Endothelial cell of umbilical vein (primary cell): ENCODE measurements at regions not wholly inside any gene's neighbourhood (a gene's known extent, or its start where the extent isn't known, plus 50 kb on each side); places are given as distances from the start of the nearest gene placed in this dataset.
"Not testable (repeated sequence)": the region's sequence is repeated elsewhere in the genome, so short reads cannot be mapped to it uniquely, and the experiment has no call there.

Experiments
- CTCF ChIP-seq, 2 donors: IDR thresholded peaks; 1 replicate in 1 of 2; 2 replicates in 1 of 2; pipeline ENCODE4 v1.5.1; 2011; ENCODE audit warnings: low read length in 2 of 2, mild to moderate bottlenecking in 2 of 2, moderate library complexity in 2 of 2, control low read depth in 1 of 2, inconsistent platforms in 1 of 2, low read depth in 1 of 2; ENCODE audit not compliant: insufficient read depth in 1 of 2; ENCODE audit errors: extremely low read depth in 1 of 2
- EZH2 ChIP-seq: IDR thresholded peaks from 2 replicates; pipeline ENCODE4 v1.6.1; 2012; ENCODE audit warnings: borderline replicate concordance, low read depth, mild to moderate bottlenecking, moderate library complexity, low read length, inconsistent platforms; ENCODE audit not compliant: severe bottlenecking
- JUN ChIP-seq: IDR thresholded peaks from 2 replicates; pipeline ENCODE4 v1.6.1; 2011; ENCODE audit warnings: borderline replicate concordance, low read depth; ENCODE audit not compliant: insufficient read length, insufficient read depth
- MAX ChIP-seq: IDR thresholded peaks from 2 replicates; pipeline ENCODE4 v1.6.1; 2011; ENCODE audit not compliant: insufficient read depth, insufficient read length
- POLR2A ChIP-seq: IDR thresholded peaks from 2 replicates; pipeline ENCODE4 v1.6.1; 2012; ENCODE audit warnings: low read depth, mild to moderate bottlenecking, control low read depth, low read length
- POLR2AphosphoS5 ChIP-seq: IDR thresholded peaks from 2 replicates; pipeline ENCODE4 v1.6.1; 2012; ENCODE audit warnings: low read depth, mild to moderate bottlenecking, control low read depth, low read length, moderate library complexity; ENCODE audit not compliant: insufficient read depth

- not testable (repeated sequence) for TF ChIP-seq CTCF (IDR thresholded peaks at IDR 0.05; ENCODE audit: extremely low read depth in 1 of 2, insufficient read depth in 1 of 2, low read depth in 1 of 2, low read length in 2 of 2); EZH2; MAX; POLR2A; POLR2AphosphoS5; JUN
Measured at GRCh38 chr10:53029872-53030849, 257.6 kb upstream of the MBL2 start.
